Stimulated activated CD8-positive, alpha-beta memory T cell treated with anti-CD3 and anti-CD28 coated beads, Interleukin-2, amount 100 ng/mL, for 48 hours (primary cell): ENCODE measurements at regions not wholly inside any gene's neighbourhood (a gene's known extent, or its start where the extent isn't known, plus 50 kb on each side); places are given as distances from the start of the nearest gene placed in this dataset.
"Not testable (repeated sequence)": the region's sequence is repeated elsewhere in the genome, so short reads cannot be mapped to it uniquely, and the experiment has no call there.

ENCODE experiments used
- DNase-seq, 2 donors: peaks; one replicate each; pipeline ENCODE4 v3.0.0-alpha.2; 2020; ENCODE audit warnings: low read depth in 2 of 2

DNA sequence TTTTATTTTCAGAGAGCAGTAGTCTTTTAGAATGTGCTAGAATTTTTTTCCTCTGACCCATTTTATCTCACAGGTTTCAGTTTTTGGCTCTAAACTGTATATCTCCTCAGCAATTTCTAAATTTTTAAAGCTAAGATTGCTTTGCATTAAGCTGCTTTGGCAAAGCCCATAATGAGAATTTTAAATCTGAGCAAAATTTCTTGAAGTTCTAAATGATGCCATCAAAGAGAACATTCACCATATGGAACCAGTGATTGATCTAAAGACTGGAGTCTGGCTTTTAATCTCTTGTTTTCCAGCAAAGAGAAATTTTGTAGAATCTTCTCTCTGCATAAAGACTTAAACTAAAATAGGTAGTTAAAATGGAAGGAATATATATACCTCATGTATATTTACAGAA is 313.6 kb downstream of the TBC1D32 start:
- DNase-seq = no peak

DNA sequence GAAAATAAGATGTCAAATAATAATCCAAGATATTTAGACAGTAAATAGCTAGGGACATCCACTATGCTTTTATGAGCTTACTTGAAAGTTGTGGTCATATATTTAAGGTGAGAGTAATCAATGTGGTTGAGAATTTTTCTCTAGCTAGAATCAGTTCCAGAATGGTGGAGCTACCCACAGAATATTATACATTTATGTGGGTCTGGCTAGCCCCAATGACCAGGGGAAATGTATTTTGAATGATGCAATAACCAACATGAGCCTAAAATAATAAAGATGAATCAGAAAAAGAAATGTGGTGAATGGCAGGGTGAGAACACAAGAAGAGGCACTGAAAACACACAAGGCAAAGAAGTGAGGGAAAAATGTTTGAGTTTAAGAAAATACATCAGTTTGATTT is 325.7 kb downstream of the TBC1D32 start:
- no peak for DNase-seq

DNA sequence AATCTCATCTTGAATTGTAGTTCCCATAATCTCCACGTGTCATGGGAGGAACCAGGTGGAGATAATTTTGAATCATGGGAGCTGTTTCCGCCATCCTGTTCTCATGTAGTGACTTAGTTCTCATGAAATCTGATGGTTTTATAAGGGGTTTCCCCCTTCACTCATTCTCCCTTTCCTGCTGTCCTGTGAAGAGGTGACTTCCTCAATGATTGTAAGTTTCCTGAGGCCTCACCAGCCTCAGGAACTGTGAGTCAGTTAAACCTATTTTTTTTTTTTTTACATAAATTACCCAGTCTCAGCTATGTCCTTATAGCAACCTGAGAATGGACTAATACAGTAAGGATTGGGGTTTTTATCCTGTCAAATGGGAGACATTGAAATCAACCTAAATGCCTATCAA is 328.3 kb downstream of the TBC1D32 start:
- DNase-seq = no peak

DNA sequence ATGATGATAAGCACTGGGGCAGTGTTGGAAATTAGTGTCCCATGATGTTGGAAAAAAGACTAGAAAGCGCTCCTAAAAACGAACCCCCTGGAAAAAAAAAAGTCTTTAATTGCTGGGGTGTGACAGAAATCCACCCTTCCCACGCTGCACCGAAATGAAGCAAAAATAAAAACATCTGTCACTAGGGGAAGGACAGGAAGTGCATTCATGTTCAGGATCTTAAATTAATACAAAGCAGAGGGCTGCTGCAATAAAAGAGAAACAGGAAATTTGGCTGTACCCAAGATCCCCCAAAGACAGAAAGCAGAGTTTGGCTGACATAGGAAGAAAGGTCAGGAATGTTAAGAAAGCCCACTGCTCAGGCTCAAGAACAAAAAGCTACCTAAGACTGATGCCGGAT is 333.9 kb downstream of the TBC1D32 start:
- no peak for DNase-seq

DNA sequence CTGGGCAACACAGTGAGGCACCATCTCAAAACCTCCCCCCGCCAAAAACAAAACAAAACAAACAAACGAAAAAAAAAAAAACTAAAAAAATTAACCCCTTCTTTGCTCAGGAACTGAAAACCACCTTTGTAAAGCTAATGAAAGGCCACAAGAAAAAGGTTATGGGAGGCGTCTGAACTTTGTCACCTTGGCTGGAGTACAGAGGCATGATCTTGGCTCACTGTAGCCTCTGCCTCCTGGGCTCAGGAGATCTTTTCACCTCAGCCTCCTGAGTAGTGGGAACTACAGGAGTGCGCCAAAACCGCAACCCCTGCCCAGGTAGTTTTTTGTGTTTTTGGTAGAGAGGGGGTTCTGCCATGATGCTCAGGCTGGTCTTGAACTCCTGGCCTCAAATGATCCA is 337.9 kb downstream of the TBC1D32 start:
- DNase-seq = no peak

DNA sequence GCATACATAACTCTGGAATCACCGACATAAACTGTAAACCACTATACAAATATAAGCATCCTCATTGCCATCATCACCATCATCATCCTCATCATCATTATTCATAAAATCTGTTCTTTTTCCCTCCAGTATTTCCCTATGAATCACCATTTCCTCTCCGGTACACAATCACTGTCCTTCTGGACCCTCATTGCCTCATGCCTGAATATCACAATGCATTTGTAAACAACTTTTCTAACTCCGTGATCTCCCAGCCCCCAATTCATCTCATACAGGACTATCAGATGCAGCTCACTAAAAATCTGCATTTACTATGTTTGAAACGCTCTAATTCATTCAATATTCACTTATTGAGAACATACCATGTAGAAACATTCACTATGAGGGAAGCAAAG is 339.7 kb downstream of the TBC1D32 start:
- no peak for DNase-seq

DNA sequence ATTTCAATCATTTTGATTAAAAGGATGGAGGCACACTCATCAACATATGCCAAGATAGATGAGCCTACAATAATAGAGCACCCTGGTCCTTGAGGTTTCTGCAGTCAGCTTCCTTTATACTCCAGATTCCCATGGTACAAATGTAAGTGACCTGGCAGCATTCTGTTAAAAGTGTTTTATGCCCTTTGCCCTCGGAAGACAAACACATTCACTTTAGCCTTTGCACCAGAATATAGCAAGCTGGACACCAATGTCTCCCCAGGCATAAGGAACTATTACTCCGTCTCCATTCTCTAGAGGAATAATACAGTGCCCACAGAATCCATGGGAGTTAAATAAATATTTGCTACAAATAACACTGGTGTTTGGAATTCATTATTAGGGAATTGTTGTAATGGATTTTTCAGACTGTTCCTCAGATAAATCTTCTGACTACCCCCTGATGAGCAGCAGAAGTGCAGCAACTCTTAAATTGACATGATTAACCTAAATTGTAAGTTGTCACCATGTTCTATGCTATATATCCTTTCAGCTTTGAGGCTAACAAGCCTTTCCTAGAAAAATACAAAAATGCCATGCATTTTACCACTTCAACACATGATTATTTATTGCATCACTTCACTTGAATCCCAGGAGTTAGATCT is 340.2 kb downstream of the TBC1D32 start:
- DNase-seq = no peak

DNA sequence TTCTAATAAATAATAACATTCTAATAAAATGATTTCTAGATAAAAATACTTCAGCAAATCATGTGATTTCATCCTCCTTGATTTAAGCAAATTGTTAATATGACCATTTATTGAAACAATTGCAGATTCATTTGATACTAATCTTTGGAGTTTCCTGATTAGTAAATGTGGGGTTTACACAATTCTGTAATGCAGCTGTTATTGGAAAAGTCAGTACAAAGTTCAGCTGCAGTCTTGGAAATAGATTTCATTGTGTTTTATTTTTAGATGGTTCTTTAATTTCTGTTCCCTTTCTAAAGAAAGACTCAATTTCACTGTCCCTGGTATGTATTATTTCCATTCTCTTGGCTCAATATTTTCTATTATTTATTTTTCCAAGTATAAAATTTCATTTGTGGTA is 342.0 kb downstream of the TBC1D32 start:
- no peak for DNase-seq

DNA sequence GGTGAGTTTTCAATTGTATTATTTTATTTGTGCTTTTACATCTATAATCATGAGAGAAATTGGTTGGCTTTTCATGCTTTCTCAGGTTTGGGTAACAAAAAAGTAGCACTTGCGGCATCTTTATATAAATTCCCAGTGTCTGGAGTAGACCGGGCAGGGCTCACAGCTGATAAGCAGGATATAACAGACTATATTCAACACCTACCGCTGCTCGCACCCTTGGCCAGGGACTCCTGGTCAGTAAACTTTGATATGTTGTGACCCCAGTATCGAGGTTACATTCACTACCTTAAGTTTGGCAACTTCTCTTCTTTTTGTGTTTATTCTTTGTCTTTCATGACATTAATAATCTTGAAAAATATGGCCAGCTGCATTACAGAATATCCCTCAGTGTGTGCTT is 343.4 kb downstream of the TBC1D32 start:
- no peak for DNase-seq

DNA sequence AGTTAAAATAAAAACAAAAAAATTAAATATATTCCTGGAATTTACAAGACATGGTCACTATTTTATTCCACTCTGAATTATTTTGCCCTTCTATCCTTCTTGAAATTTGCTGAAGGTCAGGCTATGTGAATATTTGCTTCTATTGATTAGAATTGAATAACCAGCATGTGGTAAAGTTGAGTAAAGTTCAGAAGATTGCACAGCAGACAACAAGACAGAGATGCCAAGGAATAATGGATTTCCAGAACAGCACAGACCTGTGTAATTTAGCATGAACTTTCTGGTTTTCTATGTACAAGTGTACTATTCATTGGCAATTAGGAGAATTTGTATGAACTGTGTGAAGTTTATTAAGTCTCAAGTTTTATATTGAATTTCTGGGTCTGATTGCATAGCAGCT is 352.4 kb downstream of the TBC1D32 start:
- DNase-seq = no peak

DNA sequence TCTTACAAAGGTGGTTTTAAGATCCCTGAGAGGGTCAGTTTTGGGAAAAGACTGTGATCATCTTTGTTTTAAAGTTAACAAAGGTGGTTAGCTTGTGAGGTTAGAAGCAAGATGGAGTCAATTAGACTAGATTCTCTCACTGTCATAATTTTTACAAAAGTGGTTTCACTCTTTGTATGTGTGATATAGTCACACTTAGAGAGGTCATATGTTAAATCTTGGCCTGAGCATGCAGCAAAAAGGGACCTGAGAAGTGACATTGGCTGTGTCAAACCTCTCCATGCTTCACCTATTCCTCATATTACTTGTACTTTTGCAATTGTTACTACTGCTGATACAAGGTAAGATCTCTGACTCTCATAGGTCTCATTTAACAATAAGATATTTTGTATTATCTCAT is 368.0 kb downstream of the TBC1D32 start:
- DNase-seq = no peak

DNA sequence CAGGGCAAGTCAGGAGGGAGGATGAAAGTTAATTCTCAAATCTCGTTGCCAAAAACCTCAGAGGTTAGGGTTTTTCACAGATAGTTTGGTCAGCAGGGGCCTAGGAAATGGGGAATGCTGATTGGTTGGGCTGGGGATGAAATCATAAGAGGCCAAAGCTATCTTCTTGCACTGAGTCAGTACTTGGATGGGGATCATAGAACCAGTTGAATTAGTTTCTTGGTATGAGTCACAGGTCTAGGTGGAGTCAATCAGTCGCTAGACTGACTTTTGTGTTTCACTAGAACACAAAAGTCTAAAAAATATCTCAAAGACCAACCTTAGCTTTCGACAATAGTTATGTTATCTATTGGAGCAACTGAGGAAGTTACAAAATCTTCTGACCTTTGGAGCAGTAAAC is 368.5 kb downstream of the TBC1D32 start:
- no peak for DNase-seq

DNA sequence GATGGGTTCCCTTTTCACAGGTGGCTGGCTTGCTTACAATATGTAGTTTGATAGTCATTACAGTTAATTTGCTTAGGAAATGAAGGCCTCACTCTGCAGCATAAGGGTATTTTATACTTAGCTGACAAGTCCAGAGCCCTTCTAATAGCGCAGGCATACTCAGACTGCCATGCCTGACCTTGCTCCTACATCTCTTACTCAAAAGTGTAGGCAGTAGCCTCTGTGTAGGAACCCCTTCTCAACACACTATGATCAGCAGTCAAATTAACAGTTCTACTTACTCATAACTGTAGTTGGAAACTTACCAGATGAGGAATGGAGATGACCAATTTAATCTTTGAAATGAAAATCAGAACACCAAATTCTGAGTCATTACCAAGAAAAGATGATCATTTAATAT is 373.5 kb downstream of the TBC1D32 start:
- no peak for DNase-seq

DNA sequence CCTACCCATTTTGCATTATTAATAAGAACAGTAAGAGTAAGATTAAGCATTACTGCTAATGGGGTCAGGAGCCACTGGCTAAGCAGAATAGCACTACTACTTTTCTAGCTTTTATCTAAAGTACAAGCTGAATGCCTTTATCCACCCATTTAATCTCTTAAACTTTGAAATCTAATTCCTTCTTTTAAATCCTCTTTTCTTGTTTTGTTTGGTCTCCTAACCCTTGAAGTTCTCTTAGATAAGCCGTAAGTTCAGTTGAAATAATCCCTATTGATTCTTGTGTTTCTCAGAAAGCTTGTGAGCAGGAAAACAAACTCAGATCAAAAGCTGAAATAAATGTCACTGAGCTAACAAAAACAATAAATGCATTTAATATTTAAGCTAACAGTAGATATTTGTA is 380.2 kb downstream of the TBC1D32 start:
- DNase-seq = no peak

DNA sequence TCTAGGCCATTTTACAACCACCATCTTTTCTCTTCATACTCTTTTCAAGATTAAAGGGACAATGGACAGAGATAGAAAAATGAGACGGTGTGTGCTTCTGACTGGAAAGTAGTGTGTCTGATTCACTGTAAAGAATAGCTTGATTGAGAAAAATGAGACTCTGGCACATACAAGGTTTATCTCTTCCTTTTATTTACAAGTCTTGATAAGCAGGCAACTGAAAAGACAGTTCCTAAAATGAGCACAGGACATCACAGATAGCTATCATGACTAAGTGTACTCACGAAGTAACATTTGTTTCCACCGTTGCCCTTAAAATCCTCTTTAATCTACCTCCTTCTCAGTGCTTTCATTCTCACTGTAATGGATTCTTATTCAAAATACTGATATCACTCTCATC is 383.0 kb downstream of the TBC1D32 start:
- no peak for DNase-seq

DNA sequence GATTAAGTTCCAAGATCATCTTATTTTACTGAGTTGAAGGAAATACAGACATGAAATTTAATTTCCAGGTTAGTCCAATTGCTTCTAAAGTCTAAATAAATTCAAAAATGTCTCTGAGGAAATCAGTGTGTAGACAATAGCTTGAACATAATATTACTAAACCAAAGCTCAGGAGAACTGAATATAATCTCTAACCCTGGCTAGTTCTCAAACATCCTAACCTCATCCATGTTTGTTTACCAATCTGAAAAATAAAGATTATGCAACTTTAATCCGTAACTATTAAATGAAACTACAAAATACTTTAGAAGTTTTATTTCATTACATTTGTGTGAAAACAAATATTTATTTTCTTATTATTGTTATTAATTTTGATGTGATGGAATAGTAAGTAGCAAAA is 387.2 kb downstream of the TBC1D32 start:
- no peak for DNase-seq

DNA sequence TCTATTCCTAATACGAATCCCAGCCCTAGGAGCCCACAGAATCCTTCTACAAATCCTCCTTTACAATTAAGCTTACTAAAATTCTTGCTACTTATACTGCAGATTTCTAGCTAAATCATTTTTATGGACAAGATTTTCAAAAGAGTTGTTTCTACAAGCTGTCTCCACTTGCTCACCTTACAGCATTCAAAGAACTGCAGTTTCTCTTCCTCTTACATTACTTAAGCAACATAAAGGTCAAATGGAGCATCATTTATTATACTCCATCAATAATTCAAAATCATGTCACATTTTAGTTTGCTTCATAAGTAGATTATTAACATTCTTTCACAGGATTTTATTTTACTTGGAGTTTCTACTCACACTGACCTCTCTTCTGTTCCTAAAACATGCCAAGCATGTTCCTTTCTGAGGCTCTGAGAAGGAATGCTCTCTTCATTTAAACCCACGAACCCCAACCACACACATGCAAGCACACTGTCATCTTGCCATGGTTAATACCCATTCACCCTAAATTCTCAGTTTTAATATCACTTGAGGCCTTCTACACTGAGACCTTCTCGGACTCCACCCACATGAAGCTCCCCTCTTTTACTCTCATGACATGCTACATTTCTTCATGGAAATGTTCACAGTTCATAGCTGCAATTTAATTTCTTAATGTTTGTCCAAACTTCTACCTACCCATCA is 388.2 kb downstream of the TBC1D32 start:
- no peak for DNase-seq

DNA sequence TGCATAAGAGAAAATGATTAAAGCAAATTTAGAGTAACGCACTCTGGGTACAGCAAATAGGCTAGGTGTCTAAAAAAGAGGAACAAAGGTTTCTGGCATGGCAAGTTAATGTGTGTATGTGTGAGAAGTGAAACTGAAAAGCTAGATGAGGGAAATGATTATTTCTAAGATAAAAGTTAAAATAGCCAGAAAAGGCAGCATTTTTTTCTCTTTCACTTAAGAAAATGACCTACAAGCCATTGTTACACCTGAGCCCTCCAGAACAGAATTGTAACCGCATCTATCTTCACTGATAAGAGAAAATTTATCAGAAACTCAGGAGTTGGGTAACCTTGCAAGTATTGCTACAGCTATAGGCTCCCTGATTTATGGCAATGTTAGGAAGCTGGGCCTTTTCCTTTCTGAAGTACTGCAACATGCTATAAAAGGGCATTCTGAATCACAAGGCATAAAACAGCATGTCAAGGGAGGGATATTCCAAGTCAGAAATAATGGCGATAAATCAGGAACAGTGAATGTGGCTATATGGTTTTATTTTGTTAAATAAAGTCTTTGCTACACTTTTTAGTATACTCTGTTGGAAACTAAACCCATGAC is 395.3 kb downstream of the TBC1D32 start:
- DNase-seq = no peak

DNA sequence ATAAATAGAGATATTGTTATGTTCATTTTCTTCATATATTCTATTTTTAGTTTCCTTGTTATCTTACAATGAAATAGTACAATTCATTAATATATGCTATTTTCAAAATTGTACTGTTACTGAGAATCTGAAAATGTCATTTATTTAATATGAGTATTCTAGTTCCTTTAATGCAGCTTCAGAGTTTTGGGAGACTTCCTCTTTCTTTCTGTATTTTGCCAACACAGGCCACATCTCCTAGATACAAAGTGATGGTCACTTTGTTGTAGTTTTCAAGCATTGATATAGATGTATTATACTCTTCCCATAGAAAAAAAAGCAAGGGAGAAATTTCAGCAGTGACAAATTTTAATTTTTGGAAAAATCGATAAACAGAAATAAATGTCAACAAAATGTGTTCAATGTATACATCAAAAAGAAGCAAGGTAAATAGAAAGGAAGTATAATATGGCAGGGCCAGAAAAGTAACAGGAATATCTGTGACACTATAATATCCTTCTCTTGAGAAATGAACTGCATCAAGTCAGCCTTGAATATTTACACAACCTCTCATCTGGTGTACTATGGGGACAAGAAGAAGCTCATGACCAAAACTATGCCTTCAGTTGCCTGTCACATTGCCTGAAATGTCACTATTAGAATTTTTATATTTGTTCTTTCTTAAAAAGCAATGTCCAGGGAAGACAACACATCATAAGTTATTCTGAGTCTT is 396.0 kb downstream of the TBC1D32 start:
- no peak for DNase-seq

DNA sequence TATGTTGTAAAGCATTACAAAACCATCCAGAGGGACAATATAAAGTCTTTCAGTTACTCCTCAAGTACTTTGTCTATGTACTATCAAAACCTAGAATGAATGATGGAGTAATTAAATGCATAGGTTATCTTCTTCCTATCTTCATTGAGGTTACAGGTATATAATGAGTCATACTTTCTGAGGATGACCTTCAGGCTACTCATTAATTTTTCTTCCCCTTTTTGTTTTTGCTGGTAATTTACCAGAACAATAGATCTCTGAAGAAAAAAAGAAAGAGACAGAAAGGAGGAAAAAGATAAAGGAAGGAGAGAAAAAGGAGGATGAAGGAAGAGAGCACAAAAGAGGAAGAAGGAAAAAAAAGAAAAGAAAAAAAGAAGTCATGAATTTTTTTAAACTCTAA is 398.4 kb downstream of the TBC1D32 start:
- DNase-seq = no peak

DNA sequence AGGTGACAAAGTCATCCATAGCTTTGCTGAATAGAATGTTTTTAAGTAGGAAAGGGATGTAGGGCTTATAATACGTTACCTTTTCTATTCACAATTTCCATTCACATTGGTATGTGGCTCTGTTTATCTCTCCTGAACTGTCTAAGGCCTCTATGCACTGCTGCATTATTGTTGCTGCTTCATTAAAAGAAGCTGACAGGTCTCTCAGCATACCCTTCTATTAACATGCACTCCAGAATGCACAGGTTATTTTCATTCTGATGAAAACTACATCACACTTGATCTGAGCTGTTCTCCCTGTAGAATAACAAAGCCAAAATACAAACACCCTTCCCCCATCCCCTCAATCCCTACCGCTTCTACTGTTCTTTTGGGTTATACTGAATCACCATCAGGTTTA is 399.3 kb downstream of the TBC1D32 start:
- no peak for DNase-seq

DNA sequence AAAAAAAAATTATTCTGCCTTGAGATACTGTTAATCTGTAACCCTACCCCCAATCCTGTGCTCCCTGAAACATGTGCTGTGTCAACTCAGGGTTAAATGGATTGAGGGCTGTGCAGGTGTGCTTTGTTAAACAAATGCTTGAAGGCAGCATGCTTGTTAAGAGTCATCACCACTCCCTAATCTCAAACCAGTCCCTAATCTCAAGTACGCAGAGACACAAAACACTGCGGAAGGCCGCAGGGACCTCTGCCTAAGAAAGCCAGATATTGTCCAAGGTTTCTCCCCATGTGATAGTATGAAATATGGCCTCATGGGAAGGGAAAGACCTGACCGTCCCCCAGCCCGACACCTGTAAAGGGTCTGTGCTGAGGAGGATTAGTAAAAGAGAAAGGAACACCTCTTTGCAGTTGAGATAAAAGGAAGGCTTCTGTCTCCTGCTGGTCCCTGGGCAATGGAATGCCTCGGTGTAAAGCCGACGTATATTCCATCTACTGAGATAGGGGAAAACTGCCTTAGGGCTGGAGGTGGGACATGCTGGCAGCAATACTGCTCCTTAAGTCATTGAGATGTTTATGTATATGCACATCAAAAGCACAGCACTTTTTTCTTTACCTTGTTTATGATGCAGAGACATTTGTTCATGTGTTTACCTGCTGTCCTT is 402.6 kb downstream of the TBC1D32 start:
- DNase-seq = not testable (repeated sequence)
